Suprapubic skin (tissue), 4 donors: ENCODE measurements at regions not wholly inside any gene's neighbourhood (a gene's known extent, or its start where the extent isn't known, plus 50 kb on each side); places are given as distances from the start of the nearest gene placed in this dataset.

Experiments
- DNase-seq, 2 donors: peaks; one replicate each; pipeline ENCODE4 v3.0.0-alpha.2; 2019; ENCODE audit warnings: low spot score in 2 of 2
- H3K27ac ChIP-seq: fragments of 200-600 bp; sonication (generic); one replicate; pipeline ENCODE4 v1.5.1; 2019
- H3K27me3 ChIP-seq: fragments of 200-600 bp; sonication (generic); one replicate; pipeline ENCODE4 v1.5.1; 2019
- H3K36me3 ChIP-seq: fragments of 200-600 bp; sonication (generic); one replicate; pipeline ENCODE4 v1.5.1; 2019
- H3K4me1 ChIP-seq: fragments of 200-600 bp; sonication (generic); one replicate; pipeline ENCODE4 v1.5.1; 2019
- H3K4me3 ChIP-seq: fragments of 200-600 bp; sonication (generic); one replicate; pipeline ENCODE4 v1.5.1; 2019; ENCODE audit warnings: mild to moderate bottlenecking
- H3K9me3 ChIP-seq: fragments of 200-600 bp; sonication (generic); one replicate; pipeline ENCODE4 v1.5.1; 2019
- EP300 ChIP-seq: sonication (generic); formaldehyde crosslinking; IDR thresholded peaks from one replicate; pipeline ENCODE4 v1.6.1; 2017; ENCODE audit warnings: antibody characterized with exemption
- POLR2A ChIP-seq, 2 donors: fragments of 450-650 bp; IDR thresholded peaks; one replicate each; pipeline ENCODE4 v1.6.1; 2017; ENCODE audit warnings: antibody characterized with exemption in 2 of 2, mild to moderate bottlenecking in 2 of 2, moderate library complexity in 2 of 2
- POLR2AphosphoS5 ChIP-seq, 3 donors: sonication (generic); formaldehyde crosslinking; IDR thresholded peaks; one replicate each; pipeline ENCODE4 v1.6.1; 2017; ENCODE audit warnings: antibody characterized with exemption in 3 of 3
- WGBS: methylation state at CpG from one replicate; pipeline ENCODE4 v1.1.5; 2018; 5-methylcytosine and 5-hydroxymethylcytosine counted together
- TF ChIP-seq, protein P1 (sequence below), 2 donors: fragments of 200-600 bp in 1 of 2; fragments of 450-650 bp in 1 of 2; sonication (generic) in 1 of 2; IDR thresholded peaks; one replicate each; pipeline ENCODE4 v1.5.1; 2016 to 2019; ENCODE audit warnings: antibody characterized with exemption in 2 of 2, mild to moderate bottlenecking in 1 of 2, moderate library complexity in 1 of 2

DNA sequence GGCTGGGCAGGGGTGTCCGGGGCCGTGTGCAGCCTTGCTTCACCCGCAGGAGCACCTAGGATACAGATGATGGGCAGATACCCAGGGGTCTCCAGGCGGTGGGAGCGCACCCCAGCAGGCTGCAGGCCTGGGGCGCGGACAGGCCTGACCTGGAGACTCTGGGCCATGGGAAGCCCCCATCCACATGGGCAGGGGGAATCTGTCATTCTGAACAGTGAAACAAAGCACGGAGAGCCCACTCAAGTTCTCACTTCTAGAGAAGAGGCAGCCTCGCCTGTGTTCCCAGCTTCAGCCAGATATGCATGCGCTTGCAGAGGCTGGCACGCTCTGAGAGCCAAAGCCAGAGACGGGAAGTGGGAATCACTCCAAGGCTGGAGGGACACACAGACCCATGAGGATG, 333.1 kb downstream of the BRD1 start:
- DNase-seq, result no peak
- peaks cover 2% of the 10 kb centered on the region for H3K27me3 ChIP-seq
- H3K4me3 ChIP-seq, result no peak overlapping the region
- H3K36me3 ChIP-seq, result no peaks in the 10 kb centered on the region
- WGBS, result 90% methylated on average over 12 of the region's 12 CpGs
- H3K4me1 ChIP-seq, result no peaks in the 10 kb centered on the region
- TF ChIP-seq, protein P1, sequence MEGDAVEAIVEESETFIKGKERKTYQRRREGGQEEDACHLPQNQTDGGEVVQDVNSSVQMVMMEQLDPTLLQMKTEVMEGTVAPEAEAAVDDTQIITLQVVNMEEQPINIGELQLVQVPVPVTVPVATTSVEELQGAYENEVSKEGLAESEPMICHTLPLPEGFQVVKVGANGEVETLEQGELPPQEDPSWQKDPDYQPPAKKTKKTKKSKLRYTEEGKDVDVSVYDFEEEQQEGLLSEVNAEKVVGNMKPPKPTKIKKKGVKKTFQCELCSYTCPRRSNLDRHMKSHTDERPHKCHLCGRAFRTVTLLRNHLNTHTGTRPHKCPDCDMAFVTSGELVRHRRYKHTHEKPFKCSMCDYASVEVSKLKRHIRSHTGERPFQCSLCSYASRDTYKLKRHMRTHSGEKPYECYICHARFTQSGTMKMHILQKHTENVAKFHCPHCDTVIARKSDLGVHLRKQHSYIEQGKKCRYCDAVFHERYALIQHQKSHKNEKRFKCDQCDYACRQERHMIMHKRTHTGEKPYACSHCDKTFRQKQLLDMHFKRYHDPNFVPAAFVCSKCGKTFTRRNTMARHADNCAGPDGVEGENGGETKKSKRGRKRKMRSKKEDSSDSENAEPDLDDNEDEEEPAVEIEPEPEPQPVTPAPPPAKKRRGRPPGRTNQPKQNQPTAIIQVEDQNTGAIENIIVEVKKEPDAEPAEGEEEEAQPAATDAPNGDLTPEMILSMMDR (IDR thresholded peaks at IDR 0.05), result no peak
- TF ChIP-seq POLR2A (IDR thresholded peaks at IDR 0.05) (no peak), POLR2AphosphoS5 (IDR thresholded peaks at IDR 0.05) (no peak), EP300 (no peak)
- no peak overlapping the region for H3K27ac ChIP-seq
- H3K9me3 ChIP-seq, result no peaks in the 10 kb centered on the region

DNA sequence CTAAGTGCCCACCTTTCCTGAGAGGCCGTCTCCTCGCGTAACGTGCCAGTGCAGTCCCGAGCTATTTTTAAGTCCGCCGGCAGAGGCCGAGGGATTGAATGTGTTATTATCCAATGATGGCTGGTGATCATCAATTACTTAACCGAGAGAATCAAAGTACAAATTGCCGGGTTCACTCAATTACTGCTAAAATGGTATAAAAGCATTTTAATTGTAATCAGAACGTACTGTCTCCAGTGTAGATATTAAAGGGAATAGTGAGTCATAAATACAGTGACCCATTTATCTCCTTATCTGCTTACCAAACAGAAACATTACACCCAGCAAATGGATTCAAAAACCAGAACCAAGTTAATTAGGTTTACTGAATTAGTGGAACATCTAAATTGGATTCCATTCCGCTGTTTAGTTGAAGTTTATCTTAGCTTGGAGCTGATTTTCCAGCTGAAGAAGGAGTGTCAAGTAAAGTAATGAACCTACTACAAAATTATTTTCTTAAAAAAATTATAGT, 334.9 kb downstream of the BRD1 start:
- Histone ChIP-seq H3K9me3 (no peaks in the 10 kb centered on the region), H3K27ac (no peak overlapping the region), H3K27me3 (peaks cover 2% of the 10 kb centered on the region), H3K4me3 (no peak overlapping the region), H3K36me3 (no peaks in the 10 kb centered on the region), H3K4me1 (no peaks in the 10 kb centered on the region)
- TF ChIP-seq, protein P1 (IDR thresholded peaks at IDR 0.05), result no peak
- TF ChIP-seq POLR2AphosphoS5 (IDR thresholded peaks at IDR 0.05), result no peak
- no peak for TF ChIP-seq POLR2A (IDR thresholded peaks at IDR 0.05)
- no peak for TF ChIP-seq EP300
- DNase-seq, result no peak
- 83% methylated on average over 12 of the region's 12 CpGs for WGBS

DNA sequence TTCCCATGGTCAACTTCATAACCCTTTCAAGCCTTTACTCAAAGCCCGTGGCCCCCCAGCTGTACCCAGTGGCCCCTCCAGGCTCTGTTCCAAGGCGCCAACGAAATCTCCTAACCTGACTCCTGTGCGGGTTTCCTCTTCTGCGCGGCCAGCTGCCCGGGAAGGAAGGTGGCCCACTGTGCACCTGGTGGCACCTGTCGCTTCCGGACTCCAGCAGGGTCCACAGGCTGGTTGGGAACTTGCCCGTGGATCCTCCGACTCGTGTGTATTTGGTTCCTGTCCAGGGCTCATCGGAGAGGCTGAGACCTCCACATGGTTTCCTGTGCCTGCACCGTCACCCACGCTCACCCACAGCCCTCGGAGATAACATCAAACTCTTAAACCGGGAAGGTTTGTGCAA, 335.4 kb downstream of the BRD1 start:
- no peaks in the 10 kb centered on the region for H3K4me1 ChIP-seq
- H3K27ac ChIP-seq, result no peak overlapping the region
- 83% methylated on average over 17 of the region's 17 CpGs for WGBS
- H3K36me3 ChIP-seq, result no peaks in the 10 kb centered on the region
- H3K9me3 ChIP-seq, result no peaks in the 10 kb centered on the region
- TF ChIP-seq, protein P1 (IDR thresholded peaks at IDR 0.05), result no peak
- TF ChIP-seq POLR2A (IDR thresholded peaks at IDR 0.05), result no peak
- TF ChIP-seq POLR2AphosphoS5 (IDR thresholded peaks at IDR 0.05), result no peak
- TF ChIP-seq EP300, result no peak
- no peak overlapping the region for H3K4me3 ChIP-seq
- H3K27me3 ChIP-seq, result peaks cover 2% of the 10 kb centered on the region
- DNase-seq, result no peak

DNA sequence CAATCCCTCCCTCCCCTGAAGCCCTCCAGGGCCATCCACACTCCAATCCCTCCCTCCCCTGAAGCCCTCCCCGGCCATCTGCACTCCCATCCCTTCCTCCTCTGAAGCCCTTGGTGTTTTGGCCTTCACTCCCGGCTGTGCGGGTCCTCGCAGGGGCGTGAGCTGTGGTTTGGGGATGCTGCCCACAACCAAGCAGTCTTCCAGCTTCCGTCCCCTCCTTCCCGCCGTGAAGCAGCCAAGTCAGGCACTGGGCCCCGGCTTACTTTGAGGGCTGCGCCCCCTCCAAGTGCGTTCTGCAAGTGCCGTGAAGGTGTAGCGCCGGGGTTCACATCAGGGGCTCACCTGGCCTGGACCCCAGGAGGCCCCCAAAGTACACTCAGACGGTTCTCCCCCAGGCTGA, 335.9 kb downstream of the BRD1 start:
- Histone ChIP-seq H3K27me3 (peaks cover 2% of the 10 kb centered on the region), H3K4me1 (no peaks in the 10 kb centered on the region), H3K27ac (no peak overlapping the region), H3K36me3 (no peaks in the 10 kb centered on the region), H3K9me3 (no peaks in the 10 kb centered on the region), H3K4me3 (no peak overlapping the region)
- WGBS, result 67% methylated on average over 9 of the region's 15 CpGs
- no peak for DNase-seq
- no peak for TF ChIP-seq POLR2A (IDR thresholded peaks at IDR 0.05)
- TF ChIP-seq, protein P1 (IDR thresholded peaks at IDR 0.05), result no peak
- TF ChIP-seq EP300, result no peak
- no peak for TF ChIP-seq POLR2AphosphoS5 (IDR thresholded peaks at IDR 0.05)

DNA sequence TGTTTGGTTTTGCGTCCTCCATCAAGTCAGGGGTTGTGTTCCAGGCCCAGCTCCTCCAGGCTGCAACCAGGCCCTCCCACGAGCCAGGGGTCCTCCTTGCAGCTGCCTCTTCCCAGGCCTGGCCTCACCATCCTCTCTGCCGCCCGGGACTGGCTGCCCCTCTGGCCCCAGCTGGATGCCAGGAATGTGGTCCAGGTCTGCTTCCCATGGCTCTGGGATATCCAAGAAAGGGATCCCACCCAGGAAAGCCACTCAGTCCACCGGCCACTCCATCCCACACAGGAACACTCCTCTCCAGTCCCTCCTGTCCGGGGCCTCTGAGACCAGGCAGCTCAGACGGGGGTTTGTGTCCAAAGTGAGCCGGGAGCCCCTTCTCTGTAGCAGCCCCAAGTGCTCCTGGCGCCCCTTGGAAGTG, 336.4 kb downstream of the BRD1 start:
- no peak for TF ChIP-seq POLR2AphosphoS5 (IDR thresholded peaks at IDR 0.05)
- TF ChIP-seq POLR2A (IDR thresholded peaks at IDR 0.05), result no peak
- Histone ChIP-seq H3K4me3 (no peak overlapping the region), H3K27me3 (peaks cover 3% of the 10 kb centered on the region), H3K36me3 (no peaks in the 10 kb centered on the region), H3K27ac (no peak overlapping the region), H3K9me3 (no peaks in the 10 kb centered on the region), H3K4me1 (no peaks in the 10 kb centered on the region)
- 76% methylated on average over 2 of the region's 9 CpGs for WGBS
- DNase-seq, result no peak

DNA sequence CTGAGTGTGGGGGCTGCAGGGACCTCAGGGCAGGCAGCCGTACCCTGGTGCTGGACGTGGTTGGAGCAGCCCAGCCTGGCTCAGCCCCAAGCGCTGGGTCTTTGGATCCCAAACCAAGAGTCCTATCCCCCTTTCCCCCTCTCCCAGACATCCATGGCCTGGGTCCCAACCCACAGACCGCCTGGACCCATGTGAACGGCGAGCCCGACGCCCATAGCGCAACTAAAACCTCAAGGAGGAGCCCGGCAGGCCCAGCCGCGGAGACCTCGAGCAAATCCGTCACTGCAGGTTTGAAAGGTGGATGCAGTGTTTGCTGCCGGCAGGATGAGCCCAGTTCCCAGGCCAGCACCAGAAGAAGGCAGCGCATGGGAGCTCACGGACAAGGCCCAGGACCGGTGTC, 337.0 kb downstream of the BRD1 start:
- Histone ChIP-seq H3K4me1 (no peaks in the 10 kb centered on the region), H3K4me3 (no peak overlapping the region), H3K27ac (no peak overlapping the region), H3K9me3 (no peaks in the 10 kb centered on the region), H3K27me3 (peaks cover 8% of the 10 kb centered on the region), H3K36me3 (no peaks in the 10 kb centered on the region)
- TF ChIP-seq, protein P1 (IDR thresholded peaks at IDR 0.05), result no peak
- TF ChIP-seq POLR2AphosphoS5 (IDR thresholded peaks at IDR 0.05), result no peak
- TF ChIP-seq EP300, result no peak
- WGBS, result 91% methylated on average over 4 of the region's 18 CpGs
- no peak for DNase-seq
